OCI-LY3 (cell line): ENCODE measurements at regions not wholly inside any gene's neighbourhood (a gene's known extent, or its start where the extent isn't known, plus 50 kb on each side); places are given as distances from the start of the nearest gene placed in this dataset.

Experiments
- CTCF ChIP-seq: fragments of 200-600, 300-600 bp; sonication (generic); IDR thresholded peaks from 2 replicates; pipeline ENCODE4 v1.5.1; 2014; ENCODE audit warnings: antibody characterized with exemption, low read length, low read depth
- EZH2phosphoT487 ChIP-seq: fragments of 200-600 bp; shearing (Covaris generic); IDR thresholded peaks from 2 replicates; pipeline ENCODE4 v1.6.1; 2018; ENCODE audit warnings: antibody characterized with exemption, mixed run types, low read depth

GRCh38 chr1:18555036-18555435 lies 74.3 kb downstream of the KLHDC7A start:
- TF ChIP-seq CTCF (no peak), EZH2phosphoT487 (no peak)
